Mononuclear cell (primary cell): ENCODE measurements at regions not wholly inside any gene's neighbourhood (a gene's known extent, or its start where the extent isn't known, plus 50 kb on each side); places are given as distances from the start of the nearest gene placed in this dataset.

Experiments used
- H3K27me3 ChIP-seq: 2 replicates; pipeline ENCODE4 v1.6.0; 2011; ENCODE audit warnings: low read length, control low read depth; ENCODE audit not compliant: insufficient read depth
- H3K4me1 ChIP-seq: 2 replicates; pipeline ENCODE4 v1.5.1; 2011; ENCODE audit warnings: mild to moderate bottlenecking, low read length, control low read depth; ENCODE audit not compliant: insufficient read depth
- H3K4me3 ChIP-seq: 2 replicates; pipeline ENCODE4 v1.5.1; 2011; ENCODE audit warnings: mild to moderate bottlenecking, low read length, moderate library complexity
- H3K9me3 ChIP-seq: 2 replicates; pipeline ENCODE4 v1.5.1; 2011; ENCODE audit warnings: low read depth, mild to moderate bottlenecking, control low read depth, low read length

DNA sequence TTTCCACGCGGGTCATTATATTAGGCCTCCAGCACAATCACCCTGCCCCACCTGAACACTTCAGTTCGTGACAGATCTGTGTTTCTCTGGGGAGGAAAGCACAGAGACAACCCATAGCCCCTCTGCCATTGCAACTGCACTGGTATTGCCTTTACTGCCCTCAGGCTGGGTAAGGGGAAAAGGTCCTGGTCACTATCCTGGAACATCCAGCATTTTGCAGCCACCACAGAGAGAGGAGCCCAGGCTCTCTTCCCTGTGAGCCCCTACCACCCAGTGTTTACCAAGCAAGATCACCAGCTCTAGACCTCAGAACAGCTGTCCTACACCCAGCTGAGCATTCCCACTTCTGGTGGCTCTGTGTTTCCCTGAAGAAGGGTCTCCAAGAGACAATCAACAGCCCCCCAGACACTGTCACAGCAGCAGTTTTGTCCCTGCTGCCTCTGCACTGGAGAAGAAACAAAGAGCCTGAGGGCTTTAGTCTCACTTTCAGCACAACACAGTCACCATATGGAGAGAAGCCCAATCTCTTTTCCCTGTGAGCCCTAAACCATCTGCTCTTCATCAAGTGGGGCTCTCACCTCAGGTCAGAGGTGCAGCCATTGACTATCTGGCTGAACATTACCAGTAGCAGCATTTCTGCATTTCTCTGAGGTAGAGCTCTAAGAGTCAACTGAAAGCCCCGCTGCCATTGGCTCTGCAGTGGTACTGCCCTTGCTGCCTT lies 655.2 kb upstream of the FAM174A start:
- Histone ChIP-seq H3K4me1 (no peaks in the 10 kb centered on the region), H3K9me3 (no peaks in the 10 kb centered on the region), H3K4me3 (no peak overlapping the region), H3K27me3 (no peaks in the 10 kb centered on the region)

DNA sequence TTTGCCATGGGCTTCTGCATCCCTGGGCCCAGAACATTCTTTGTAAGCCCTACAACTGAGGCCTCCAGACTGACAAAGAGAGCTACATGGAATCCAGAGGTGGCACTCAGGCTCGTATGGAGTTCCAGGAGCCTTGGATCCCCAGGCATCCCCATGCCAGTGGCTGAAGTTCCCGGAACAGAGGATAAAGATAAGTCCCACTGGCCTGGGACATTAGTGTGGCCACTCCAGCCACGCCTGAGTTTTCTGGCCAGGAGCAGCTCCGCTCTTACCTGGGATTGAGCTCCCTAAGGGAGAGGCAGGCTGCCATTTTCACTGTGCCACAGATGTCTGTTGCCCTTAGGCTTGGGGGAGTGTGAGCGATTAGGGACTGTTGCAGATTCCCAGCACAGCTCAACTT lies 656.3 kb upstream of the FAM174A start:
- no peaks in the 10 kb centered on the region for H3K27me3 ChIP-seq

GRCh38 chr5:99866740-99867139 lies 668.4 kb upstream of the FAM174A start:
- no peak overlapping the region for H3K4me3 ChIP-seq
- no peaks in the 10 kb centered on the region for H3K27me3 ChIP-seq
- no peaks in the 10 kb centered on the region for H3K4me1 ChIP-seq
- H3K9me3 ChIP-seq: peaks cover 1% of the 10 kb centered on the region

More for the DNA sequence above, 656.3 kb upstream of the FAM174A start:
- Histone ChIP-seq H3K4me1 (no peaks in the 10 kb centered on the region), H3K9me3 (no peaks in the 10 kb centered on the region), H3K4me3 (no peak overlapping the region)

- H3K27me3 ChIP-seq: no peaks in the 10 kb centered on the region
These were observed 670.0 kb upstream of the FAM174A start for GRCh38 chr5:99865159-99865558.

DNA sequence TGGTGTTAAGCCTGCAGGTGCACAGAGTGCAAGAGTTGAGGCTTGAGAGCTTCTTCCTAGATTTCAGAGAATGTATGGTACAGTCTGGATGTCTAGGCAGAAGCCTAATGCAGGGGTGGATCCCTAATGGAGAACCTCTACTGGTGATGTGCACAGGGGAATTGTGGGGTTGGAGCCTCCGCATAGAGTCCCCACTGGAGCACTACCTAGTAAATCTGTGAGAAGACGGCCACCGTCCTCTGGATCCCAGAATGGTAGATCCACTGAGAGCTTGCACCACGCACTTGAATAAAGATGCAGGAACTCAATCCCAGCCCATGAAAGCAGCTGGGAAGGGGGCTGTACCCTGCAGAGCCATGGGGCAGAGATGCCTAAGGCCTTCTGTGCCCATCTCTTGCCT lies 699.4 kb upstream of the FAM174A start:
- no peak overlapping the region for H3K4me3 ChIP-seq
- H3K27me3 ChIP-seq: no peaks in the 10 kb centered on the region
- no peaks in the 10 kb centered on the region for H3K9me3 ChIP-seq
- no peaks in the 10 kb centered on the region for H3K4me1 ChIP-seq

More at GRCh38 chr5:99865159-99865558, 670.0 kb upstream of the FAM174A start:
- no peaks in the 10 kb centered on the region for H3K4me1 ChIP-seq
- H3K9me3 ChIP-seq: no peaks in the 10 kb centered on the region
- H3K4me3 ChIP-seq: no peak overlapping the region

- Histone ChIP-seq H3K4me1 (no peaks in the 10 kb centered on the region), H3K4me3 (no peak overlapping the region), H3K27me3 (no peaks in the 10 kb centered on the region), H3K9me3 (no peaks in the 10 kb centered on the region)
These were observed 708.0 kb upstream of the FAM174A start for GRCh38 chr5:99827136-99827535.

- H3K27me3 ChIP-seq: no peaks in the 10 kb centered on the region
- H3K4me1 ChIP-seq: no peaks in the 10 kb centered on the region
- H3K9me3 ChIP-seq: no peaks in the 10 kb centered on the region
- no peak overlapping the region for H3K4me3 ChIP-seq
These were observed 717.4 kb upstream of the FAM174A start for GRCh38 chr5:99817796-99818195.

DNA sequence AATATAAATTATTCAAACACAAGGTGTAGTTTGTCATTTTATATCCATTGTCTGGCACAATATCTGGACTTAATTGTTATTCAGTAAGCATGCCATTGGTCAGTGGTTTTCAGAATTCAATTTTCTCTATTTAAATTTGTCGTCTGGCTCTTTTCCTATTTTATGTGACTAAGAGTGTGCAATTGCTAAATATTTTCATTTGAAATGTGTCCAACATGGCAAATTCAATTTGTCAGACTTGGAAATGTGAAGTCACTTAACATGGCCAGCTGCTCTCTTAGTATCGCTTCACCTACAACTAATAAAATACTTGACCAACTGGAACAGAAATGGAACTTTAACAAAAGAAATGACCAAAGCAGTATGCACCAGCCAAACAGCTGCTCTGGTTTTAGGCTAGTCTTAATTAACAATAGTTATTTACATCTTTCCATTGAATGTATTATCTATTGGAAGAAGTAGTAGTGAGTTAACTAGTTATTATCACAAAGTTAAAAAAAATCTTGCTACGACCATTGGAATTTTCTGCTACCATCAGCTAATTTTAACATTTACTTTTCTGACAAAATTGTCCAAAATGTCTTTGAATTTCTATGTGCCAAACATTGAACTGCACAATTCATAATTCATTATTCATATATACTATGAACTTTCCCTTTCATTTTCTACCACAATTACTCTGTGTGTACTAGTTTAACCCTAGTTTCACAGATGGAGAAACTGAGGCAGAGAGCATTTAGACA lies 720.7 kb upstream of the FAM174A start:
- Histone ChIP-seq H3K9me3 (no peaks in the 10 kb centered on the region), H3K4me3 (no peak overlapping the region), H3K27me3 (no peaks in the 10 kb centered on the region), H3K4me1 (no peaks in the 10 kb centered on the region)

- no peaks in the 10 kb centered on the region for H3K9me3 ChIP-seq
- H3K4me3 ChIP-seq: no peak overlapping the region
- H3K4me1 ChIP-seq: no peaks in the 10 kb centered on the region
- no peaks in the 10 kb centered on the region for H3K27me3 ChIP-seq
These were observed 726.4 kb upstream of the FAM174A start for GRCh38 chr5:99808657-99809230.

DNA sequence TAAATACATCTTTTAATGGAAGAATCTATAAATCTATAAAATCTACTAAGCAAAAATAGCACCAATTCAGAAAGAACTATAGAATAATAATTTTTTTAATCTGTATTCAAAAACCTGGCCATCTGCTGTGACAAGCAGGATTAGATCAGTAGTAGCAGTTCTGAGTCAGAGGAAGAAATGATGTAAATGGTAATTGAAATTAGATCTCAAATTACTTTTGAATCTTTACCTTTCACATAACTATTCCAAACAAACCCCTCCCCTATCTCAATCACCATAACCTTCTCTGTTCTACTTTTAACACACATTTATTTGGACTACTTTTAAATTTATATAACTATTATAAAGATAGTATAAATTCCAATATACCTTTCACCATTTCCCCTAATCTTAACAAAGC lies 727.8 kb upstream of the FAM174A start:
- H3K27me3 ChIP-seq: no peaks in the 10 kb centered on the region

GRCh38 chr5:99795031-99795430 lies 740.1 kb upstream of the FAM174A start:
- Histone ChIP-seq H3K4me3 (no peak overlapping the region), H3K4me1 (no peaks in the 10 kb centered on the region), H3K9me3 (no peaks in the 10 kb centered on the region), H3K27me3 (no peaks in the 10 kb centered on the region)

More for the DNA sequence above, 727.8 kb upstream of the FAM174A start:
- no peak overlapping the region for H3K4me3 ChIP-seq
- no peaks in the 10 kb centered on the region for H3K9me3 ChIP-seq
- H3K4me1 ChIP-seq: no peaks in the 10 kb centered on the region

DNA sequence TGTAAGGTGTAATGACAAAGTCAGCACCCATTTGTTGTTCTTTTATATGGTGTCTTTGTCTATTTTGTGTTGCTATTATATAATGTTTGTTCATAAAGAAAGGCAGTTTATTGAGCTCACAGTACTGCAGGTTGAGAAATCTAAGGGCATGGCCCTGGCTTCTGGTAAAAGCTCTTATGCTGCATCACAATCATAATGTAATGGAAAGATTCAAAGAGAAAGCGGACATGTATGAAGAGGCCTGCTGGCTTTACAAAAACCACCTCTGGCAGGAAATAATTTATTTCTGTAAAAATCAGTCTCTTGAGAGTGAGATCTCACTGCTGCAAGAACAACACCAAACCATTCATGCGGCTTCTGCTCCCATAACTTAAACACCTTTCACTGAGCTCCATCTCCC lies 746.7 kb upstream of the FAM174A start:
- Histone ChIP-seq H3K27me3 (no peaks in the 10 kb centered on the region), H3K4me3 (no peak overlapping the region), H3K9me3 (no peaks in the 10 kb centered on the region), H3K4me1 (no peaks in the 10 kb centered on the region)

GRCh38 chr5:99775189-99775588 lies 760.0 kb upstream of the FAM174A start:
- no peaks in the 10 kb centered on the region for H3K9me3 ChIP-seq
- H3K4me3 ChIP-seq: no peak overlapping the region
- no peaks in the 10 kb centered on the region for H3K4me1 ChIP-seq
- H3K27me3 ChIP-seq: no peaks in the 10 kb centered on the region

GRCh38 chr5:99773290-99773689 lies 761.9 kb upstream of the FAM174A start:
- H3K27me3 ChIP-seq: no peaks in the 10 kb centered on the region
- no peaks in the 10 kb centered on the region for H3K4me1 ChIP-seq
- H3K4me3 ChIP-seq: no peak overlapping the region
- no peaks in the 10 kb centered on the region for H3K9me3 ChIP-seq

DNA sequence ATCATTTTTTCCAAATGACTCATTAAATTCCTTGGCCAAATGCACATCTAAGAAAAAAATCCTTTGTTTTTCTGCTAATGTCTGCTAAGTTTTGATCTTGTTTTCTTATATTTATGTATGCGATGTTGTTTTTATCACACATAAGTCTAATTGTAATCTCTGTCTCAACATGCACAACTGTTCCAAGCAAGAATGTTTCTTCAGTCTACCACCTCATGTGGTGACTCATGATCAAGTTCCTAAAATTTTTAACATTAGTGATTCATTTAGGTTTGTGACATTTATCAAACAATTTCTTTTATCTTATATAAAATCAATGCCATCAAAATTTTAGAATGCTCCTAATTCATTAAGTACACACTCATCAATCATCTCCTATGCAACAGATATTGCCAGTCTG lies 763.9 kb upstream of the FAM174A start:
- Histone ChIP-seq H3K9me3 (no peaks in the 10 kb centered on the region), H3K27me3 (no peaks in the 10 kb centered on the region), H3K4me3 (no peak overlapping the region), H3K4me1 (no peaks in the 10 kb centered on the region)
